NCI-H2029 (cell line): ENCODE measurements at regions not wholly inside any gene's neighbourhood (a gene's known extent, or its start where the extent isn't known, plus 50 kb on each side); places are given as distances from the start of the nearest gene placed in this dataset.

ENCODE experiments used
- DNase-seq: peaks from one replicate; lab custom pipeline; 2025; lab: John Stamatoyannopoulos, UW

DNA sequence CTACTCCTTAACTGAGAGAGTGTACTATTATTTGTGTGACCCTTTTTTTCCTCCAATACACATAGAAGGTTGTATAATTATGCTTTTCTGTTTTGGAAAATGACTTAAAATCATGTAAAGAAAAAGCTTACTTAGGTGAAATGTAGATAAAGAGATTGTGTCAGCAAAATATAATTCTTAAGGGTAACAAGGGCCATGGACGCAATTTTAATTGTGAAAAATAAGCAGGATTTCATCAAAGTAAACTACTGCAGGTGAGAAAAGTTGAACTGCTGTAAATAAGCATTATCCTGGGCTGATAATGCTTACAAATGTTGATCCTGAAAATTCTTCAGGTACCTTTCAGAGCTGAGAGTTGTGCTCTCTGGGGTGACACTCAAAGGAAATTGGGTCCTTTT lies 141.5 kb downstream of the RPIA start:
- no peak for DNase-seq

DNA sequence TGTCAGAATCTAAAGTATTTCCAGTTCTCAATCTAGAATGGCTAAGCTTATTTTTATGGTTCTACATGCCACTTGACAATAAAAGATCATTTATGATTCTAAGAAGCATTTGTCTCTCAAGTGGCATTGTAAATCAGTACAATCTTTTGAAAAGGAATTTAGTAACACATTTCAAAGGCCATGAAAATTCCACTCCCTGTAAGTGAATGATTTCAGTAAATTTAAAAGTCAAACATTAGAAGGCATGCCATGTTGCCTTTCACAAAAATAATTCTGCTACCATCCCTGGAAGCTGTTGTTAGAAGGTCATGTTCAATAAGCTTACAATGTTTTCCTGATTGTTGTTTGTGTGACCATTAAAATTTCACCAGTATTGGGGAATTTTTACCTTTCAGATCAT lies 142.9 kb downstream of the RPIA start:
- no peak for DNase-seq

DNA sequence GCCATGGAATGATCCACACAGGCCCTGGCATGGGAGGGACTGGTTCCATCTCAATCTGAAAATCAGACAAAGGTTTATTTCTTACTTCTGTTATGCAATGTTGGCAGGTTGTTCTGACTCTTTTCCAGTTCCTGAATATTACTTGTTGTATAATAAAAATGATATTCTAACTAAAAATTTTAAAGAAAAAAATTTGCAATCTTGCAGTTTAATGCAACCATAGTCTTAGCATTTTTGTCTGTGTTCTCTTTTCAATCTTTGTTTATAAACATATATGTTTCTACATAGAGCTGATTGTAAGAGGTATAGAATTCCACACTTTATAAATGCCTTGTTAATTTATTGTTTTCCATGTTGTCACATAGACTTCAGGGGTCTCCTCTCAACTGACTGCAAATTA lies 143.4 kb downstream of the RPIA start:
- DNase-seq, result no peak

DNA sequence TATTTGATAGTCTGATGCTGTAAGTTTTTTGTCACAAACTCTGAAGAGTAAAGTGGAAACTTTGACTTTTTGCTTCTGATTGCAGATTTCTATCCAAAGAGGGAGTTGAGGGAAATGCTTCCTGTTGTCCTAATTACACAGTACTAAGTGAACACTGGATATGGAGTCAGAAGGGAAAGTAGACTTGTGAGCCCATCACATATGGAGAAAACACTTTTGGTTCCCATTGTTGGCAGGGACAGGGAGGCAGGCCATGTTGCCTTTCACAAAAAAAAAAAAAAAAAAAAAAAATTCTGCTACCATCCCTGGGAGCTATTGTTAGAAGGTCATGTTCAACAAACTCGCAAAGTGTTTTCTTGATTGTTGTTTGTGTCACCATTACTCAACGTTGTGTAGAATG lies 144.3 kb downstream of the RPIA start:
- DNase-seq, result no peak

DNA sequence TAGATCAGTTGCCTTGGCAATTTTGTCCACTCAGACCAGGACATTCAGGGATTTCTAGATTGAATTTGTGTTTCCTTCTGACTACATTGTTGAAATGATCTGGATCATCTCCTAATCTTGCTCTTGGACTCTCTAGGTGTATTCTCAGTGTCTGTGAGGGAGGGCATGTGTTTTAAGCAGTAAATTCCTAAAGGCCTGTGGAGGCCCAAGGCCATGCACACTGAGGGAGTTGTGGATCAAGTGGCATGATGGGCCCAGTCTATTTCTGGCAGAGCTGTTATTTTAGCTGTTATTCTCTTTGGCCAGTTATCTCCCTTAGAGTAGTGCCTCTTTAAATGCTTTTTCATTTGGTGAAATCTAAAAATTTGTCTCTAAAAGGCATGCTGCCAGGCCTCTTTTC lies 144.9 kb downstream of the RPIA start:
- no peak for DNase-seq

DNA sequence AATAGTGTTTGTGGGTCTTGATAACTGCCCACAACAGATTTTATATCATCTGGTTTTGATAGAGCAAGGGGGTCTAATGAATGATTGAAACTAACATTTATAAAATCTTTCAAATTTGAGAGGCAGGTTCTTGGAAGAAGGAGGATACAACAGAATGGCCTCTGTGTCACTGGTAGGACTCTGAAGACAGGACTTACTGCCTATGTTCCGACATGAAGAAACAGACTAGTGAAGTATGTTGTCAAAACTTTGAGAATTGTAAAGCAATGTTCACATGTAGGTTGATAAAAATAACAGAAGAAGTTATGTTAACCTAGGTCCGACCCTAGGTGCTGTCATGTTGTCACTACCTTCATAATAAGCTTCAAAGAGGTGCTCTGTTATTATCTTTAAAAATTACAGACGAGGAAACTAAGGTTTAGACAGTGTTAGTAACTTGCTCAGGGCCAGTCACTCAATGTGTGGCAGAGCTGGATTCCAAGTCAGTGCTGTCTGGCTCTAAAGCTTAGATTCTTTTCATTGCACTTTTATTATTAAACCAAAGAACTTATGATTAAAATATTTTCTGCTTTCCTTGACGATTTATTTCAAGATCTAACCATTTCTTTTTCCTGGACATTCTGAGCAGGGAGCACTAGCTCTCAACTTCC lies 146.2 kb downstream of the RPIA start:
- DNase-seq, result no peak

DNA sequence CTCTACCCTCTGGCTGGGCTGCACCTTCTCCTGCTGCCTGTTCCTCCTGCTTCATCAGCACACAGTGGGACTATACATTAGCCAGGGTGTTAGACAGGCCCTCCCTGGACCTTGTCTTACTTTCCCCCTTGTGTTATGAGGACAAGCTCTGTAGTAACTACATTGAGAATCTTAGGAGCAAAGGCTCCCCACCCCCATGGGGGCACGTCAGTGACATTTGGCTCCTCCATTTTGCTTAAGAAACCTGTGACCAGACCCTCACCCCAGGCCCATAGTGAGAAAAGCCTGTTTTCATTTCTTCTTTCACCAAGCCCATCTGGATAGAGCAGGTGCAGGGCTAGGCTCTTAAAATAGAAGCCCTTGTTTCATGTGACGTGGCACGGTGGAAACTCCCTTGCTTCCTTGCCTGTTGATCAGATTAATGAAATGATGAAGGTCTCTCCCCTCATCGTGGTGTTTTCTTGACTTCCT lies 146.7 kb downstream of the RPIA start:
- DNase-seq, result no peak

DNA sequence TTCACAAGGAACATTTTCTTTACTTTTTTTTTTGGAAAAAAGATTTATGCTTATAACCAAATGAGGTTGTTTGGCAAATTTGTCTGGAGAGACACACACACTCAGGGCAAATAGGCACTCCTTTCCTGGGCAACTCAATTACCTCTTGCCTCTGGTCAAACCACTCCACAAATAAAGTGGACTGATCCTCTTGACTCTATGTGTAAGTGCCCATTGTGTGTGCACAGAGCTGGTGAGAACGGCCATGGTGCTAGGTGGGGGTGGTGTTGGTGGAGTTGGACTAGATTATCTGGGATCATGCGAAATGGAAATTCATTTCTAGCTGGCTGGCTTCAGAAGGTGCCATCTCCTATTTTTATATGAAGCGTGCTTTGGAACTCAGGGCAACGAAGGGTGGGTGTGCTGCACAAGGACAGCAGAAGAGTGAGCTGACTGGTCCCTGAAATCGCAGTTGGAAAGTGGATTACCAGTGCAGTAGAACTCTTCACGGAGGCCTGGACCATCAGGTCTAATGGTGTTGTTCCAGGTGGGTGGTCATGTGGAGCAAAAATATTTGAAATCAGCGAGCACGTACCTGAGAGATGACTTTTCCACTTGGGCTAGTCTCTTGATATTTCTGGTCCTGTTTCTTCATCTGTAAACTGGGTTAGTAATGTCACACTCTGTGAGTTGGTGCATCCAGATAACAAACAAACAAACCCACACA lies 149.9 kb downstream of the RPIA start:
- DNase-seq, result no peak

DNA sequence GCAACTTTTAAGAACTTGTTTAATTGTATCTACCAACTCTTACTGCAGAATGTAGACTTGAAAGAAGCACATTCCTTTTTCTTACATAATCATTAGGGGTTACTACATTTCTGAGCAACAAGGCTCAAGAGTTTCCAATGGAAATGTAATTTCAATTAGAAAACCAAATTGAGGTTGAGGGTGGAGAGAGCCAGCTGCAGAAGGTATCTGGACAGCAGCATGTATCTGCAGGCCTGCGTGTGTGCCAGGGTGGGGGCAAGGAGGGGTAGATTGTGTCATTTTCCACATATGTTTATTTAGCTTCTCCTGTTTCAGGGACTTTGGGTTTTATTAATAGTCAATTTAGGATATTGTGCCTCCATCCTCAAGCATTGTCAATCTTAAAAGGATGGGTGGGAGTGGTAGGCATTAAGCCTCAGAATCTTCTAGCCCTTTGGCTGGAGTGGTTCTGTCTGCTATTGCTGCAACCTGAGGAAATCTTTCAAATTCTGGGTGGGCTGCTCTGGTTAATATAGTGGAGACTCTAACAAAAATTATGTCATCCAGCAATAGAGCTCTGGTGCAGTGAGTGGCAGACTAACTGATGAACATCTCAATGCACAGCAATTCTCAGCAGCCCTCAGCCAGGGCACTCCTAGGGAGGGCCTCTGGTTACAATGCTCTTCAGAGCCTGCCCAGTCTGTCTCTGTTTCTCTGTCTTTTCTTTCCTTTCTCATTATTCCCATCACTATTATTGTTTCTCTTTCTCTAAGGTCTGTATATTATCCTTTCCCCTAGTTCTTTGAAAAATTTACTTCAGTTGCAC lies 151.4 kb downstream of the RPIA start:
- no peak for DNase-seq

DNA sequence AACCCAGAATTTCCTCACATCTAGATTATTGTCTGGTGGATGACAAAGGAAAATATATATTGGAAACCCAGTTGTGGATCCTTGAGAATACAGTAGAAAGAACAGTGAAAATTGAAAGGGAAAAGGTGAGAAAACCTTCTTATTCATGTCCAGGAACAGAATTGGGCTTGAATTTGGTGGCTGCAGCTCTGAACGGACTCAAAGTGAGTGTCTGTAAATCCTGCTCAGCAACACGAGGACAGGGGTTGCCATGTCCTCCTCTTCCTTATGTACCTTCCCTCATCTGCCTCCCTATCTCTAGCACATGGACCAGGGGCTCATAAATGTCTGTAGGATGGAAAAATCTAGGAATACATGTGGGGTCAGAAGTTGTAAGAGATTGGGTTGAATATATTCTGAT lies 152.2 kb downstream of the RPIA start:
- DNase-seq, result no peak

DNA sequence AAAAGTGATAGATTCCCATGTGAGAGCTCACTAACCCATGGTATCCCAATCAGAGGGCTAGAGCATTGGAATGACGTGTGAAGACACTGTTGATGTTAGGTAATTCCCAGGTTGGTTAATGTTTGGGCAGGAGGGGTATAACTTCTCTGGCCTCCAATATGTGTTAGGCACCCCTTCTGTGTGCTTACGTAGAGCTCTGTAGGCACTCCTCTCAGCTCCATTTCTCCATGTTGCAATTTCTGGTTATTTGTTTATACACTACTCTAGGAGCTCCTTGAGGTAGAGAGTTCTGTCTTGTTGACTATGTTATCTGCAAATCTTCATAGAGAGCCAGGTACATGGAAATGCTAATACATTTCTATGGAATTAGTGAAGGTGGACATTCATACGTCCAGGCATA lies 153.5 kb downstream of the RPIA start:
- DNase-seq, result no peak

DNA sequence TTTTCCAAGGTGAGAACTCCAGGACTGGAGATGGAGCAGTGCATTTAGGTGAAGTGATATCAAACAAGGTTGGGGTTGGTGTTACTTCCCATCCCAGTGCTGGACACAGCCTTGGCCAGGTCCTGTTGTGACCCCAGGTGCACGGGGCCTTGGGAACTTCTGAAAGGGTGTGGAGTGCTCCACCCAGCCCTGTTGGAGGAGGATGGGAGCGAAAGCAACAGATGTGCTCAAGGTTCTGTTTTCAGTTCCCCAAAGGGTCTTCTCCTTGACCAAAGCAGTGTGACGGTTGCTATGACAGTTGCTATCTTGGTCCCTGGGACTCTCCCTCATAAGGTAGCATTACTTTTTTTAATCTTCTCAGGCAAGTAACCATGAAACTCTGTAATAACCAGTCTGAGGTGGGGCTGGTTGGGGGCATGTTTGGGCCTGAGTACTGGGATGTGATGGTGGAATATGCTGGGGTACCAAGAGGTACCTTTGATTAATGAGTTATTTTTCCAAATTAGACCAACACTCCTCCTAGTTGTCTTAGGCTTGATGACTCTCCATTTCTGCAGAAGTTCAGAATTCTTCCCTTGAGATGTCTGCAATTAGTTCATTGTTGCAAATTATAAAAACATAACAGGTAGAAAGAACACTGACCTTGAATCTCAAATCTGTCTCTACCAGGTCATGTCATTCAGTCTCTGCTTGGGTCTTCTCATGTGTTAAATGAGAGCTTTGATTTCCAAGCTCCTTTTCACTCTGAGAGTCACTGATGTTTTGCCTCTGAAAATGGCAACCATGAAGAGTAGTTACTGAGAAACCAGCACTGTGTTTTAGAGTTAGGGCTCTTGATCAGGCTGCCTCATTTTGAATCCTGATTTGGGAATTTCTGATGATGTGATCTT lies 154.5 kb downstream of the RPIA start:
- DNase-seq, result no peak

DNA sequence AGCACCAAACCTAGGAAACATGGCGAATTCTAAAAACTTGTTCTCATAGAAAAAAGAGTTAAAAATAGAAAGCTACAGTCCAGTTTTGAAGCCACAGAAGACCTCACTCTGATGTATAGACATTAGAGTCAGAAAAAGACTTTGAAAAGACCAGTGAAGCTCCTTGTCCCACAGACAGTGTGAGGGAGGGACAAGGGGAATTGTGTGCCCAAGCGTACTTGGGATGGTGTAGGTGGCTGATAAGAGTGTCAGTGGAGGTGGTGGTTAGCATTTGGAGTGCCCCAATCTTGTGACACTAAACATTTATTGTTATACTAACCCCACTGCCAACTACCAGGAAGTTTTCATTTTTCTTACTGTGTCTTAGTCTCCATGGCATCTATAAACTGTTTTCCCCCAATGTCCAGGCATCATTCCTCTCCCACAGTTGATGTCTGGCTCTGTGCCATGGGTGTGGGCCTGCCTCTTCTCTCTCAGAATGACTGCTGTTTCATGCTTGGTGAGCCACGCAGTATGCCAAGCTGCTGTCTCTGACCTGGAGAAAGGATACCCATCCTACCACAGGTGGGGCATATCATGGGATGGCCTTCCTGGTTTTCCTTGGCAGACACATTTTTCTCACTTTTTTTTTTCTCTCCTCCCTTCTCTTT lies 161.4 kb downstream of the RPIA start:
- DNase-seq, result no peak

DNA sequence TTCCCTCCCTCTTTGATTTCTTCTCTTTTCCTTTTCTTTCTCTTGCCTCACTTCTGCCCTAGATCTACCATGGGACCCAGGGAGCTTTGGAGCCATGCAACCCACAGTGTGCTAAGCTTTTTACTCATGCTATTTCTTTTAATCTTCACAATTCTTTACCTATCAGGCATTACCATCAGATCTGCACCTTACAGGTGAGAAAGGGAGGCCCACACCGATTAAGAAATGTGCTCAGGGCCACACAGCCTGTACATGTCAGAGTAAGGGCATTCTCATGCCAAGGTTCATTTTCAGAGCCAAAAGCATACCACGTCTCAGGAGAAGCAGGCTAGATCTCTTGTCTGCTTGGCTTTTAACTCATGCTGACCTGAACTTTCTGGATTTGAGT lies 161.9 kb downstream of the RPIA start:
- no peak for DNase-seq

DNA sequence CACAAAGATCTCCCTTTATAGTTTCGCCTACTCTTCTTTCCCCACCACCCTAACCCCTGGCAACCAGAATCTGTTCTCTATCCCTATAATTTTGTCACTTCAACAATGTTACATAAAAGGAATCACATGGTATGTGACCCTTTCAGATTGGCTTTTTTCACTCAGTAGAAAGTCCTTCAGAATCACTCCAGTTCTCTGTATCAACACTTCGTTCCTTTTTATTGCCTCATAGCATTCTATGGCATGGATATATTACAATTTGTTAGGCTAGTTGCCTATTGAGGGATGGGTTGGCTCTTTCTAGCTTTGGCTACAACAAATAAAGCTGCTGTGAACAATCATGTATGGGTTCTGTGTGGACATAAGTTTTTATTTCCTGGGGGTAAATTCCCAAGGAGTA lies 163.1 kb downstream of the RPIA start:
- DNase-seq, result no peak

DNA sequence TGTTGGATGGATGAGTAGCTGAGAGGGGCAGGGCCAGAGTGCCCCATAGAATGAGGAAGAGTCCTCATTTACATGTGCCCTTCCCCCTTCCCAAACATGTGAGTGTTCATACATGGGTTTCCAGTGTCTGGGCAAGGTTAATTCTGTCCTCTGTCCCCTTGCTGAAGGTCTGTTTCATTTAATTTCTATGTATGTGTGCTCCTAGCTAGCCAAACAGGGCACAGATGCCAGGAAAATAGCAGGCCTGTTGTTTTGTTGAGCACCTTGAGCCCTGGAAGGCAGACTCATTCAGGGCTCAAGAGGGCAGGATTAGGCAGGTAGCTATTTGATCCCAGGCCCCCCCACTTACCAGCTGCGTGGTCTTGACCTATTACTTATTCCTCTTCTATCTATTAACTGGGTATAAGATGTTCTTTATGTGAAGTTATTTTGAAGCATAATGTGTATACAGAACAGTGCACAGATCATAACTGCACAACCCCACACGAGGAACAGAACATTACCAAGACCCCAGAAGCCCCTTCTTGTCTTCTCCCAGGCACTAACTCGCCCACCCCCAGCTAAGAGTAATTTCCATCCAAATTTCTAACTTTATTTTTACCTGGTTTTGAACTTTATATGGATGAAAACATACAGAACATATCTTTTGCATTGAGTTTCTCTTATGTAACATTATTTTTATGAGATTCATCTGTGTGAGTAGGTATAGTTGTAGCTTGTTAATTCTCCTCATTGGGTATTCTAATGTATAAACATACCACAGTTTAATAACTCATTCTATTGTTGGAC lies 164.3 kb downstream of the RPIA start:
- no peak for DNase-seq

DNA sequence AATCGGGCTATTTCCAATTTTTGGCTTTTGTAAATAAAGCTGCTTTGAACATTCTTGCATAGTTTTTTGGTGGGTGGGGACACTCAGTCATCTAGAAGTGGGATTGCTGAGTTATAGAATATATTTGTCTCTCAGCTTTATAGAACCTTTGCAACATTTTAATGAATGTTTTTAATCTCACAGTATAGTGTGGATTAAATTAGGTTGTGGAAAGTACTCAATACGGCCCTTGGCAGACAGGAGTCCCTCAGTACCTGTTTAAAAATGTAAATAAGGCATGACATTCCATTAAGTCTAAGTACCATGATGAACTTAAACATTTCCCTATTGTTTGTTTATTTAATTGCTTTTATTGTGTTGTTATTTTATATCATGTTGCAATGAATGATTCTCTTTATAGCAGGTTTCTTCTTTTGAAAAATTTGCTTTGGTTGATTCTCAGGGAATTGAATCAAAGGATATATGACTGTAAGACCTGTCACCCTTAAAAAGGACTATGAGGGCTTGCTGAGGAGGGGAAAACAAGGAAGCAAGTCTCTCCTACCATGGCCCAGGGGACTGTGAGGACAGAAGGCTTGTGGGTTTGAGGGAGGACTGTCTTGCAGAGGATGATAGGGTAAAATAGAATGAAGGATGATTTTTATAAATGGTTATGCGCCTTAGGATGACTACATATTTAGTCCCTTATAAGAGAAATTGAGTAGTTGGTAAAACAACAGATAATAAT lies 165.1 kb downstream of the RPIA start:
- DNase-seq, result no peak

DNA sequence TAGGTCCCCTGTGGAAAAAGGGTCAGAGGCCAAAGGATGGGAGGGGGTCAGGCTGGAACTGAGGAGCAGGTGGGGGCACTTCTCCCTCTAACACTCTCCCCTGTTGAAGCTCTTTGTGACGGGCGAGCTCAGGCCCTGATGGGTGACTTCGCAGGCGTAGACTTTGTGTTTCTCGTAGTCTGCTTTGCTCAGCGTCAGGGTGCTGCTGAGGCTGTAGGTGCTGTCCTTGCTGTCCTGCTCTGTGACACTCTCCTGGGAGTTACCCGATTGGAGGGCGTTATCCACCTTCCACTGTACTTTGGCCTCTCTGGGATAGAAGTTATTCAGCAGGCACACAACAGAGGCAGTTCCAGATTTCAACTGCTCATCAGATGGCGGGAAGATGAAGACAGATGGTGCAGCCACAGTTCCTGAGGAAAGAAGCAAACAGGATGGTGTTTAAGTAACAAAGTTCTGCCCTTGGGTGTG lies 165.8 kb downstream of the RPIA start:
- no peak for DNase-seq

DNA sequence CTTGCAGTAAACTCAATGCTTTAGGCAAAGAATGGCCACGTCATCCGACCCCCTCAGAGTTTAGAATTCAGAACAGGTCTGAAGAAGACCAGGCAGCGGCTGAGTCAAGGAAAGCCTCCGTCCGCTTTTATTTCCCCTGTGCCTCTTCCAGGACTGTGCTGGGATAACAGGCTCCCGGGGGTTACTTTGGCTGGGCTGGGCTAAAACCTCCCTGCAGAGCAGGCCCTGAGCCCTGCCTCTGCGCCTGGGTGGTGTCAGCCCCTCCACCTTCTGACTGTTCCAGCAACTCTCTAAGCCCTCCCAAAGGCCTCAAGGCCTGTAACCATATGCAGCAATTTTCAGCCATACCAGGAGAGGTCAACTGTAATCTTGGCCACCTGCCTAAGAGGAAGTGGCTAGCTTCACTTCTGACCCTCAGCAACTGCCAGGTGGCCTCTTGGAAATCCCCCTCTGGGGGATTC lies 166.5 kb downstream of the RPIA start:
- no peak for DNase-seq

DNA sequence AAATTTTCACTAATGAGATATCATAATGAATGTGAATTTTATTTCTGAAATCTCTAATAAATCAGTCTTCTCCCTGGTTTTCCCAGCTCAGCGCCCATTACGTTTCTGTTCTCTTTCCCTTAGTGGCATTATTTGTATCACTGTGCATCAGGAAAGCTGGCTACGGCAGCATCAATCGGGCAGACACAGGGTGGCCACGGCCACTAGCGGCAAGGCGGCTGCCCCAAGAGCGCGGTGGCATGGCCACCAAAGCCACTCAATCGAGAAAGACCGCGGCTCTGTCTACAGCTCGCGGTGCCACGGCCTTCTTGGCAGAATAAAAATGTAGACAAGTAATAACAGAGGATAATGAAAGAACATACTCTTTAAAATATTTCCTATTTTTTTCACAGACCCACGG lies 168.0 kb downstream of the RPIA start:
- no peak for DNase-seq
